HG02885 (cell line): ENCODE measurements at regions not wholly inside any gene's neighbourhood (a gene's known extent, or its start where the extent isn't known, plus 50 kb on each side); places are given as distances from the start of the nearest gene placed in this dataset.

Experiments used
- ATAC-seq: cut with Tn5 transposase; IDR thresholded peaks from one replicate; pipeline ENCODE4 v1.9.1; 2021; ENCODE audit warnings: mild to moderate bottlenecking; ENCODE audit not compliant: unreplicated experiment, poor library complexity

- ATAC-seq: no peak
Observed at GRCh38 chr10:78868861-78869260, 199.9 kb upstream of the ZMIZ1 start.

GRCh38 chr10:78869508-78870454 is 199.0 kb upstream of the ZMIZ1 start:
- ATAC-seq: no peak

GRCh38 chr10:78870458-78870857 is 198.3 kb upstream of the ZMIZ1 start:
- no peak for ATAC-seq

- ATAC-seq: no peak
Observed at GRCh38 chr10:78871796-78872195, 197.0 kb upstream of the ZMIZ1 start.

GRCh38 chr10:78873413-78873812 is 195.4 kb upstream of the ZMIZ1 start:
- no peak for ATAC-seq

- ATAC-seq: no peak
Observed at GRCh38 chr10:78875331-78875877, 193.4 kb upstream of the ZMIZ1 start.

GRCh38 chr10:78875932-78876331 is 192.8 kb upstream of the ZMIZ1 start:
- ATAC-seq: no peak

GRCh38 chr10:78876449-78876848 is 192.3 kb upstream of the ZMIZ1 start:
- ATAC-seq: no peak

GRCh38 chr10:78879621-78880020 is 189.1 kb upstream of the ZMIZ1 start:
- ATAC-seq: no peak

- ATAC-seq: no peak
Observed at GRCh38 chr10:78886129-78886528, 182.6 kb upstream of the ZMIZ1 start.

GRCh38 chr10:78889536-78890063 is 179.2 kb upstream of the ZMIZ1 start:
- ATAC-seq: no peak

GRCh38 chr10:78890506-78890905 is 178.3 kb upstream of the ZMIZ1 start:
- ATAC-seq: no peak

- no peak for ATAC-seq
Observed at GRCh38 chr10:78891741-78892140, 177.0 kb upstream of the ZMIZ1 start.

GRCh38 chr10:78892338-78893176 is 176.2 kb upstream of the ZMIZ1 start:
- no peak for ATAC-seq

- ATAC-seq: no peak
Observed at GRCh38 chr10:78893217-78893616, 175.5 kb upstream of the ZMIZ1 start.

- ATAC-seq: no peak
Observed at GRCh38 chr10:78894089-78894840, 174.5 kb upstream of the ZMIZ1 start.

- no peak for ATAC-seq
Observed at GRCh38 chr10:78894841-78895195, 173.9 kb upstream of the ZMIZ1 start.

- no peak for ATAC-seq
Observed at GRCh38 chr10:78895469-78895868, 173.3 kb upstream of the ZMIZ1 start.

GRCh38 chr10:78896159-78896928 is 172.4 kb upstream of the ZMIZ1 start:
- ATAC-seq: no peak
